SK-N-SH (cell line): ENCODE measurements at regions not wholly inside any gene's neighbourhood (a gene's known extent, or its start where the extent isn't known, plus 50 kb on each side); places are given as distances from the start of the nearest gene placed in this dataset.

ENCODE experiments used
- small RNA-seq, 7 experiments: library from RNA; depleted of rRNA; stranded (forward); fragments of <200 nt; gene quantifications; one replicate each; pipeline ENCODE3, GENCODE V24; 2012

Small RNA genes in the stretch of these regions (small RNA-seq; reads per million reads assigned to genes)
- 0 reads per million in 7 experiments for gene MRPS36P5
- 0 reads per million in 7 experiments for gene RPS27P21
